ENCODE measurements at regions not wholly inside any gene's neighbourhood (a gene's known extent, or its start where the extent isn't known, plus 50 kb on each side); places are given as distances from the start of the nearest gene placed in this dataset.

- DNase-seq (ENCODE audit: low read depth in 2 of 2) = no peak
These were observed 115.0 kb upstream of the MEF2C start for GRCh38 chr5:88997937-88998336.

GRCh38 chr5:88984040-88984439 lies 101.1 kb upstream of the MEF2C start:
- DNase-seq (ENCODE audit: low read depth in 2 of 2) = no peak

- DNase-seq (ENCODE audit: low read depth in 2 of 2) = no peak
These were observed 96.7 kb upstream of the MEF2C start for GRCh38 chr5:88979726-88980125.

- DNase-seq (ENCODE audit: low read depth in 2 of 2) = no peak
These were observed 96.3 kb upstream of the MEF2C start for GRCh38 chr5:88979244-88979643.

GRCh38 chr5:88976914-88977313 lies 93.9 kb upstream of the MEF2C start:
- no peak for DNase-seq (ENCODE audit: low read depth in 2 of 2)

GRCh38 chr5:88967633-88968585 lies 84.9 kb upstream of the MEF2C start:
- DNase-seq (ENCODE audit: low read depth in 2 of 2) = no peak

GRCh38 chr5:88964831-88965230 lies 81.8 kb upstream of the MEF2C start:
- DNase-seq (ENCODE audit: low read depth in 2 of 2) = no peak

GRCh38 chr5:88957013-88957412 lies 74.0 kb upstream of the MEF2C start:
- DNase-seq (ENCODE audit: low read depth in 2 of 2) = no peak

GRCh38 chr5:88956416-88956815 lies 73.4 kb upstream of the MEF2C start:
- no peak for DNase-seq (ENCODE audit: low read depth in 2 of 2)

- no peak for DNase-seq (ENCODE audit: low read depth in 2 of 2)
These were observed 72.4 kb upstream of the MEF2C start for GRCh38 chr5:88955403-88955802.

GRCh38 chr5:88954511-88954910 lies 71.5 kb upstream of the MEF2C start:
- no peak for DNase-seq (ENCODE audit: low read depth in 2 of 2)

GRCh38 chr5:88952996-88953643 lies 70.1 kb upstream of the MEF2C start:
- no peak for DNase-seq (ENCODE audit: low read depth in 2 of 2)

- no peak for DNase-seq (ENCODE audit: low read depth in 2 of 2)
These were observed 69.4 kb upstream of the MEF2C start for GRCh38 chr5:88952344-88952743.

GRCh38 chr5:88951457-88951856 lies 68.5 kb upstream of the MEF2C start:
- DNase-seq (ENCODE audit: low read depth in 2 of 2) = no peak

GRCh38 chr5:88948746-88949600 lies 66.0 kb upstream of the MEF2C start:
- DNase-seq (ENCODE audit: low read depth in 2 of 2) = no peak

GRCh38 chr5:88944751-88945531 lies 62.0 kb upstream of the MEF2C start:
- no peak for DNase-seq (ENCODE audit: low read depth in 2 of 2)

- DNase-seq (ENCODE audit: low read depth in 2 of 2) = no peak
These were observed 58.6 kb upstream of the MEF2C start for GRCh38 chr5:88941581-88941980.

- no peak for DNase-seq (ENCODE audit: low read depth in 2 of 2)
These were observed 57.7 kb upstream of the MEF2C start for GRCh38 chr5:88940713-88941112.

GRCh38 chr5:88939300-88939699 lies 56.3 kb upstream of the MEF2C start:
- no peak for DNase-seq (ENCODE audit: low read depth in 2 of 2)

- DNase-seq (ENCODE audit: low read depth in 2 of 2) = no peak
These were observed 55.5 kb upstream of the MEF2C start for GRCh38 chr5:88938488-88938887.

- no peak for DNase-seq (ENCODE audit: low read depth in 2 of 2)
These were observed 54.4 kb upstream of the MEF2C start for GRCh38 chr5:88937406-88937805.

Measured in stimulated activated CD4-positive, alpha-beta T cell treated with anti-CD3 and anti-CD28 coated beads, Interleukin-4, amount 100 ng/mL, for 48 hours (primary cell).